WTC11 (cell line): ENCODE measurements at regions not wholly inside any gene's neighbourhood (a gene's known extent, or its start where the extent isn't known, plus 50 kb on each side); places are given as distances from the start of the nearest gene placed in this dataset.

ENCODE experiments used
- ATAC-seq: fragments of 200-7000 bp; cut with Tn5 transposase; 2 replicates; pipeline ENCODE4 v1.10.0; 2021; ENCODE audit warnings: mild to moderate bottlenecking, moderate library complexity
- CTCF ChIA-PET: fragments of 300-600 bp; sonication (Branson Sonifier 250); formaldehyde crosslinking; loops from one replicate; lab custom pipeline; 2021; ENCODE audit warnings: antibody characterized with exemption; lab: Charles Lee
- POLR2A ChIA-PET: fragments of 350-600 bp; sonication (Branson Sonifier 250); formaldehyde crosslinking; loops from one replicate; lab custom pipeline; 2021; ENCODE audit warnings: antibody characterized with exemption; lab: Charles Lee
- DNase-seq: peaks from one replicate; pipeline ENCODE4 v3.0.0; 2021; ENCODE audit warnings: low spot score
- H3K27ac Mint-ChIP-seq: 2 replicates; pipeline ENCODE4 v1.8.0; 2021; ENCODE audit warnings: mixed read lengths
- H3K27me3 Mint-ChIP-seq: 2 replicates; pipeline ENCODE4 v1.8.0; 2021; ENCODE audit warnings: low read depth, mild to moderate bottlenecking, moderate library complexity, mixed read lengths
- H3K36me3 Mint-ChIP-seq: 2 replicates; pipeline ENCODE4 v1.8.0; 2021; ENCODE audit warnings: mixed read lengths
- H3K4me1 Mint-ChIP-seq: 2 replicates; pipeline ENCODE4 v1.8.0; 2022; ENCODE audit warnings: mixed read lengths
- H3K4me3 Mint-ChIP-seq: 2 replicates; pipeline ENCODE4 v1.8.0; 2021; ENCODE audit warnings: mild to moderate bottlenecking, moderate library complexity, mixed read lengths
- H3K9me3 Mint-ChIP-seq: 2 replicates; pipeline ENCODE4 v1.8.0; 2021; ENCODE audit warnings: mixed read lengths
- ELF4 ChIP-seq: sonication (generic); formaldehyde crosslinking; IDR thresholded peaks from 2 replicates; pipeline ENCODE4 v1.8.1; 2022; ENCODE audit warnings: low read depth, mild to moderate bottlenecking, moderate library complexity, missing genetic modification reagents
- FOXK1 ChIP-seq: sonication (generic); formaldehyde crosslinking; IDR thresholded peaks from 2 replicates; pipeline ENCODE4 v1.8.0; 2022; ENCODE audit warnings: mild to moderate bottlenecking, moderate library complexity, missing genetic modification reagents
- FOXP1 ChIP-seq: sonication (generic); formaldehyde crosslinking; IDR thresholded peaks from 2 replicates; pipeline ENCODE4 v1.8.0; 2022; ENCODE audit warnings: missing genetic modification reagents, mild to moderate bottlenecking, moderate library complexity, borderline replicate concordance
- MXD4 ChIP-seq: fragments of 250-450 bp; sonication (Bioruptor Pico); IDR thresholded peaks from 2 replicates; pipeline ENCODE4 v1.8.0; 2021; ENCODE audit warnings: mild to moderate bottlenecking, moderate library complexity, borderline replicate concordance
- NFE2L1 ChIP-seq: sonication (generic); formaldehyde crosslinking; IDR thresholded peaks from 2 replicates; pipeline ENCODE4 v1.8.1; 2023; ENCODE audit warnings: missing genetic modification reagents
- NFYB ChIP-seq: sonication (generic); formaldehyde crosslinking; conservative IDR thresholded peaks from 2 replicates; pipeline ENCODE4 v1.8.0; 2022; ENCODE audit warnings: low read depth, missing genetic modification reagents
- NR3C1 ChIP-seq: sonication (generic); formaldehyde crosslinking; conservative IDR thresholded peaks from 2 replicates; pipeline ENCODE4 v1.8.1; 2023; ENCODE audit warnings: low read depth, mild to moderate bottlenecking, missing genetic modification reagents
- OVOL2 ChIP-seq: fragments of 250-450 bp; sonication (Bioruptor Pico); IDR thresholded peaks from 2 replicates; pipeline ENCODE4 v1.9.0; 2021; ENCODE audit warnings: mild to moderate bottlenecking, borderline replicate concordance
- PRRX2 ChIP-seq: fragments of 250-450 bp; sonication (Bioruptor Pico); IDR thresholded peaks from 2 replicates; pipeline ENCODE4 v1.8.0; 2021; ENCODE audit warnings: mild to moderate bottlenecking
- SMAD3 ChIP-seq: sonication (generic); formaldehyde crosslinking; IDR thresholded peaks from 2 replicates; pipeline ENCODE4 v1.8.0; 2022; ENCODE audit warnings: missing genetic modification reagents, mild to moderate bottlenecking, borderline replicate concordance
- SP1 ChIP-seq: sonication (generic); formaldehyde crosslinking; conservative IDR thresholded peaks from 2 replicates; pipeline ENCODE4 v1.8.1; 2022; ENCODE audit warnings: missing genetic modification reagents
- ZNF121 ChIP-seq: sonication (generic); formaldehyde crosslinking; IDR thresholded peaks from 2 replicates; pipeline ENCODE4 v1.8.0; 2023; ENCODE audit warnings: missing genetic modification reagents
- ZNF317 ChIP-seq: sonication (generic); formaldehyde crosslinking; IDR thresholded peaks from 2 replicates; pipeline ENCODE4 v1.8.1; 2023; ENCODE audit warnings: low read depth, mild to moderate bottlenecking, moderate library complexity, missing genetic modification reagents, borderline replicate concordance
- ZNF416 ChIP-seq: fragments of 250-450 bp; sonication (Bioruptor Pico); IDR thresholded peaks from 2 replicates; pipeline ENCODE4 v1.9.0; 2021; ENCODE audit warnings: mild to moderate bottlenecking, inconsistent platforms
- TF ChIP-seq, protein P1 (sequence below): fragments of 250-450 bp; sonication (Bioruptor Pico); IDR thresholded peaks from 2 replicates; pipeline ENCODE4 v1.9.0; 2021; ENCODE audit warnings: mild to moderate bottlenecking
- TF ChIP-seq, protein P2 (sequence below): sonication (generic); formaldehyde crosslinking; IDR thresholded peaks from 2 replicates; pipeline ENCODE4 v1.8.1; 2022; ENCODE audit warnings: low read depth, missing genetic modification reagents, borderline replicate concordance
- TF ChIP-seq, protein P3 (sequence below): sonication (generic); formaldehyde crosslinking; IDR thresholded peaks from 2 replicates; pipeline ENCODE4 v1.8.1; 2023; ENCODE audit warnings: mild to moderate bottlenecking, missing genetic modification reagents
- TF ChIP-seq, protein P4 (sequence below): sonication (generic); formaldehyde crosslinking; IDR thresholded peaks from 2 replicates; pipeline ENCODE4 v1.8.1; 2022; ENCODE audit warnings: missing genetic modification reagents, borderline replicate concordance
- TF ChIP-seq, protein P5 (sequence below): sonication (generic); formaldehyde crosslinking; IDR thresholded peaks from 2 replicates; pipeline ENCODE4 v1.8.0; 2022; ENCODE audit warnings: mild to moderate bottlenecking, missing genetic modification reagents
- TF ChIP-seq, protein P6 (sequence below): fragments of 250-450 bp; sonication (Bioruptor Pico); IDR thresholded peaks from 2 replicates; pipeline ENCODE4 v1.9.0; 2021; ENCODE audit warnings: mild to moderate bottlenecking
- TF ChIP-seq, protein P7 (sequence below): sonication (generic); formaldehyde crosslinking; IDR thresholded peaks from 2 replicates; pipeline ENCODE4 v1.8.1; 2022; ENCODE audit warnings: low read depth, mild to moderate bottlenecking, moderate library complexity, missing genetic modification reagents, borderline replicate concordance
- TF ChIP-seq, protein P8 (sequence below): sonication (generic); formaldehyde crosslinking; IDR thresholded peaks from 2 replicates; pipeline ENCODE4 v1.8.1; 2022; ENCODE audit warnings: mild to moderate bottlenecking, moderate library complexity, missing genetic modification reagents
- TF ChIP-seq, protein P9 (sequence below): sonication (generic); formaldehyde crosslinking; IDR thresholded peaks from 2 replicates; pipeline ENCODE4 v1.8.1; 2023; ENCODE audit warnings: mild to moderate bottlenecking, missing genetic modification reagents, moderate library complexity

DNA sequence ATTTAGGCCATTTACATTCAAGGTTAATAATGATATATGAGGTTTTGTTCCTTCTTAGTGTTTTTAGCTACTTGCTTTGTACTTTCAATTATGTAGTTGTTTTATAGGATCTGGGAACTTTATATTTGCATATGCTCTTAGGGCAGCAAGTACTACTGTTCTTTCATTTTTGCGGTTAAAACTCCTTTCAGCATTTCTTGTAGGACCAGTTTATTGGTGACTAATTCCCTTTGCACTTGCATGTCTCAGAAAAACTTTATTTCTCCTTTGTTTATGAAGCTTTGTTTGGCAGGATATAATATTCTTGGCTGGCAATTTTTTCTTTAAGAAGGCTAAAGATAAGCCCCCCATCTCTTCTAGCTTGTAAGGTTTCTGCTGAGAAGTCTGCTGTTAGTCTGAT lies 131.3 kb upstream of the CDH8 start:
- Mint-ChIP-seq H3K27me3 (no peaks in the 10 kb centered on the region; the same call in 1 of the 2 replicates), H3K9me3 (peaks cover 5% of the 10 kb centered on the region), H3K4me1 (no peaks in the 10 kb centered on the region), H3K36me3 (no peaks in the 10 kb centered on the region), H3K4me3 (no peak overlapping the region), H3K27ac (no peak overlapping the region)
- DNase-seq (no peak), ATAC-seq (no peak)
- CTCF ChIA-PET, result no interaction called here
- POLR2A ChIA-PET, result no interaction called here
- TF ChIP-seq, protein P1, sequence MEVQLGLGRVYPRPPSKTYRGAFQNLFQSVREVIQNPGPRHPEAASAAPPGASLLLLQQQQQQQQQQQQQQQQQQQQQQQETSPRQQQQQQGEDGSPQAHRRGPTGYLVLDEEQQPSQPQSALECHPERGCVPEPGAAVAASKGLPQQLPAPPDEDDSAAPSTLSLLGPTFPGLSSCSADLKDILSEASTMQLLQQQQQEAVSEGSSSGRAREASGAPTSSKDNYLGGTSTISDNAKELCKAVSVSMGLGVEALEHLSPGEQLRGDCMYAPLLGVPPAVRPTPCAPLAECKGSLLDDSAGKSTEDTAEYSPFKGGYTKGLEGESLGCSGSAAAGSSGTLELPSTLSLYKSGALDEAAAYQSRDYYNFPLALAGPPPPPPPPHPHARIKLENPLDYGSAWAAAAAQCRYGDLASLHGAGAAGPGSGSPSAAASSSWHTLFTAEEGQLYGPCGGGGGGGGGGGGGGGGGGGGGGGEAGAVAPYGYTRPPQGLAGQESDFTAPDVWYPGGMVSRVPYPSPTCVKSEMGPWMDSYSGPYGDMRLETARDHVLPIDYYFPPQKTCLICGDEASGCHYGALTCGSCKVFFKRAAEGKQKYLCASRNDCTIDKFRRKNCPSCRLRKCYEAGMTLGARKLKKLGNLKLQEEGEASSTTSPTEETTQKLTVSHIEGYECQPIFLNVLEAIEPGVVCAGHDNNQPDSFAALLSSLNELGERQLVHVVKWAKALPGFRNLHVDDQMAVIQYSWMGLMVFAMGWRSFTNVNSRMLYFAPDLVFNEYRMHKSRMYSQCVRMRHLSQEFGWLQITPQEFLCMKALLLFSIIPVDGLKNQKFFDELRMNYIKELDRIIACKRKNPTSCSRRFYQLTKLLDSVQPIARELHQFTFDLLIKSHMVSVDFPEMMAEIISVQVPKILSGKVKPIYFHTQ (CRISPR knock-in tag), result no peak
- TF ChIP-seq SMAD3 (CRISPR knock-in tag) (no peak), ZNF416 (CRISPR knock-in tag) (no peak), NFE2L1 (CRISPR knock-in tag) (no peak), FOXP1 (CRISPR knock-in tag) (no peak)
- TF ChIP-seq, protein P2, sequence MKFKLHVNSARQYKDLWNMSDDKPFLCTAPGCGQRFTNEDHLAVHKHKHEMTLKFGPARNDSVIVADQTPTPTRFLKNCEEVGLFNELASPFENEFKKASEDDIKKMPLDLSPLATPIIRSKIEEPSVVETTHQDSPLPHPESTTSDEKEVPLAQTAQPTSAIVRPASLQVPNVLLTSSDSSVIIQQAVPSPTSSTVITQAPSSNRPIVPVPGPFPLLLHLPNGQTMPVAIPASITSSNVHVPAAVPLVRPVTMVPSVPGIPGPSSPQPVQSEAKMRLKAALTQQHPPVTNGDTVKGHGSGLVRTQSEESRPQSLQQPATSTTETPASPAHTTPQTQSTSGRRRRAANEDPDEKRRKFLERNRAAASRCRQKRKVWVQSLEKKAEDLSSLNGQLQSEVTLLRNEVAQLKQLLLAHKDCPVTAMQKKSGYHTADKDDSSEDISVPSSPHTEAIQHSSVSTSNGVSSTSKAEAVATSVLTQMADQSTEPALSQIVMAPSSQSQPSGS (CRISPR knock-in tag), result no peak
- TF ChIP-seq, protein P3, sequence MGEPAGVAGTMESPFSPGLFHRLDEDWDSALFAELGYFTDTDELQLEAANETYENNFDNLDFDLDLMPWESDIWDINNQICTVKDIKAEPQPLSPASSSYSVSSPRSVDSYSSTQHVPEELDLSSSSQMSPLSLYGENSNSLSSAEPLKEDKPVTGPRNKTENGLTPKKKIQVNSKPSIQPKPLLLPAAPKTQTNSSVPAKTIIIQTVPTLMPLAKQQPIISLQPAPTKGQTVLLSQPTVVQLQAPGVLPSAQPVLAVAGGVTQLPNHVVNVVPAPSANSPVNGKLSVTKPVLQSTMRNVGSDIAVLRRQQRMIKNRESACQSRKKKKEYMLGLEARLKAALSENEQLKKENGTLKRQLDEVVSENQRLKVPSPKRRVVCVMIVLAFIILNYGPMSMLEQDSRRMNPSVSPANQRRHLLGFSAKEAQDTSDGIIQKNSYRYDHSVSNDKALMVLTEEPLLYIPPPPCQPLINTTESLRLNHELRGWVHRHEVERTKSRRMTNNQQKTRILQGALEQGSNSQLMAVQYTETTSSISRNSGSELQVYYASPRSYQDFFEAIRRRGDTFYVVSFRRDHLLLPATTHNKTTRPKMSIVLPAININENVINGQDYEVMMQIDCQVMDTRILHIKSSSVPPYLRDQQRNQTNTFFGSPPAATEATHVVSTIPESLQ (CRISPR knock-in tag), result no peak
- TF ChIP-seq, protein P4, sequence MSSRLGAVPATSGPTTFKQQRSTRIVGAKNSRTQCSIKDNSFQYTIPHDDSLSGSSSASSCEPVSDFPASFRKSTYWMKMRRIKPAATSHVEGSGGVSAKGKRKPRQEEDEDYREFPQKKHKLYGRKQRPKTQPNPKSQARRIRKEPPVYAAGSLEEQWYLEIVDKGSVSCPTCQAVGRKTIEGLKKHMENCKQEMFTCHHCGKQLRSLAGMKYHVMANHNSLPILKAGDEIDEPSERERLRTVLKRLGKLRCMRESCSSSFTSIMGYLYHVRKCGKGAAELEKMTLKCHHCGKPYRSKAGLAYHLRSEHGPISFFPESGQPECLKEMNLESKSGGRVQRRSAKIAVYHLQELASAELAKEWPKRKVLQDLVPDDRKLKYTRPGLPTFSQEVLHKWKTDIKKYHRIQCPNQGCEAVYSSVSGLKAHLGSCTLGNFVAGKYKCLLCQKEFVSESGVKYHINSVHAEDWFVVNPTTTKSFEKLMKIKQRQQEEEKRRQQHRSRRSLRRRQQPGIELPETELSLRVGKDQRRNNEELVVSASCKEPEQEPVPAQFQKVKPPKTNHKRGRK (CRISPR knock-in tag), result no peak
- TF ChIP-seq, protein P5, sequence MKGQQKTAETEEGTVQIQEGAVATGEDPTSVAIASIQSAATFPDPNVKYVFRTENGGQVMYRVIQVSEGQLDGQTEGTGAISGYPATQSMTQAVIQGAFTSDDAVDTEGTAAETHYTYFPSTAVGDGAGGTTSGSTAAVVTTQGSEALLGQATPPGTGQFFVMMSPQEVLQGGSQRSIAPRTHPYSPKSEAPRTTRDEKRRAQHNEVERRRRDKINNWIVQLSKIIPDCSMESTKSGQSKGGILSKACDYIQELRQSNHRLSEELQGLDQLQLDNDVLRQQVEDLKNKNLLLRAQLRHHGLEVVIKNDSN (CRISPR knock-in tag), result no peak

DNA sequence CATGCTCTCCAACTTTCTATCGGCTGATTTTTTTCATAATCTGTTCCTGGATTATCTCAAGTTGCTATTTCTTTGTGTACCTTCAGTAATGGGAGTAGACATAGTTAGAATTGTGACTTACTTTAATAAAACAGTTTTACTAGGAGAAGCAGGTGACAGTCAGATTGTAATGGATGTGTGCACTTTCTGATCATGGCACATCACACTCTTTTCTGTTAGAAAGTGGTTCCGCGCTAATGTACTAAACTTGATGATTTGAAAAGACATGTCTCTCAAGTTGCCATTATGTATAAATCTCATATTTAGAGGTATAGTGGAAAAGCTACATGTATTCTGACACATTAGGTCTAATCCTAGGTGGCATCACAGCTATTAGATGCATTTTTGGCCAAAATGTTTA lies 121.3 kb upstream of the CDH8 start:
- no peaks in the 10 kb centered on the region for H3K4me1 Mint-ChIP-seq
- TF ChIP-seq ELF4 (CRISPR knock-in tag) (no peak), MXD4 (CRISPR knock-in tag) (no peak), NFYB (CRISPR knock-in tag) (no peak), ZNF121 (CRISPR knock-in tag) (no peak), NR3C1 (CRISPR knock-in tag) (no peak), OVOL2 (CRISPR knock-in tag) (no peak), FOXK1 (CRISPR knock-in tag) (no peak), PRRX2 (no peak), SP1 (CRISPR knock-in tag) (no peak), ZNF317 (CRISPR knock-in tag) (no peak)
- TF ChIP-seq, protein P6, sequence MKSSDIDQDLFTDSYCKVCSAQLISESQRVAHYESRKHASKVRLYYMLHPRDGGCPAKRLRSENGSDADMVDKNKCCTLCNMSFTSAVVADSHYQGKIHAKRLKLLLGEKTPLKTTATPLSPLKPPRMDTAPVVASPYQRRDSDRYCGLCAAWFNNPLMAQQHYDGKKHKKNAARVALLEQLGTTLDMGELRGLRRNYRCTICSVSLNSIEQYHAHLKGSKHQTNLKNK (CRISPR knock-in tag), result no peak
- TF ChIP-seq, protein P7, sequence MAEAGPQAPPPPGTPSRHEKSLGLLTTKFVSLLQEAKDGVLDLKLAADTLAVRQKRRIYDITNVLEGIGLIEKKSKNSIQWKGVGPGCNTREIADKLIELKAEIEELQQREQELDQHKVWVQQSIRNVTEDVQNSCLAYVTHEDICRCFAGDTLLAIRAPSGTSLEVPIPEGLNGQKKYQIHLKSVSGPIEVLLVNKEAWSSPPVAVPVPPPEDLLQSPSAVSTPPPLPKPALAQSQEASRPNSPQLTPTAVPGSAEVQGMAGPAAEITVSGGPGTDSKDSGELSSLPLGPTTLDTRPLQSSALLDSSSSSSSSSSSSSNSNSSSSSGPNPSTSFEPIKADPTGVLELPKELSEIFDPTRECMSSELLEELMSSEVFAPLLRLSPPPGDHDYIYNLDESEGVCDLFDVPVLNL, result no peak
- TF ChIP-seq, protein P8, sequence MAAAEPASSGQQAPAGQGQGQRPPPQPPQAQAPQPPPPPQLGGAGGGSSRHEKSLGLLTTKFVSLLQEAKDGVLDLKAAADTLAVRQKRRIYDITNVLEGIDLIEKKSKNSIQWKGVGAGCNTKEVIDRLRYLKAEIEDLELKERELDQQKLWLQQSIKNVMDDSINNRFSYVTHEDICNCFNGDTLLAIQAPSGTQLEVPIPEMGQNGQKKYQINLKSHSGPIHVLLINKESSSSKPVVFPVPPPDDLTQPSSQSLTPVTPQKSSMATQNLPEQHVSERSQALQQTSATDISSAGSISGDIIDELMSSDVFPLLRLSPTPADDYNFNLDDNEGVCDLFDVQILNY (CRISPR knock-in tag), result no peak
- TF ChIP-seq, protein P9, sequence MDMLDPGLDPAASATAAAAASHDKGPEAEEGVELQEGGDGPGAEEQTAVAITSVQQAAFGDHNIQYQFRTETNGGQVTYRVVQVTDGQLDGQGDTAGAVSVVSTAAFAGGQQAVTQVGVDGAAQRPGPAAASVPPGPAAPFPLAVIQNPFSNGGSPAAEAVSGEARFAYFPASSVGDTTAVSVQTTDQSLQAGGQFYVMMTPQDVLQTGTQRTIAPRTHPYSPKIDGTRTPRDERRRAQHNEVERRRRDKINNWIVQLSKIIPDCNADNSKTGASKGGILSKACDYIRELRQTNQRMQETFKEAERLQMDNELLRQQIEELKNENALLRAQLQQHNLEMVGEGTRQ (CRISPR knock-in tag), result no peak

More for the DNA sequence above, 121.3 kb upstream of the CDH8 start:
- DNase-seq (no peak), ATAC-seq (no peak)
- Mint-ChIP-seq H3K9me3 (0 out of 2 replicates have a peak, but pooled peaks cover 2% of the 10 kb centered on the region), H3K4me3 (no peak overlapping the region), H3K27ac (no peak overlapping the region), H3K36me3 (no peaks in the 10 kb centered on the region), H3K27me3 (no peaks in the 10 kb centered on the region)
- ChIA-PET CTCF (interaction anchor here (0.6 kb wide), 1 partner anchor 118 kb away, joined by 3 read pairs; no protein-coding TSS in a partner anchor), POLR2A (no interaction called here)
